ENCODE measurements at regions not wholly inside any gene's neighbourhood (a gene's known extent, or its start where the extent isn't known, plus 50 kb on each side); places are given as distances from the start of the nearest gene placed in this dataset.

- DNase-seq (ENCODE audit: low read depth in 2 of 2, low spot score in 1 of 2), result no peak
Observed at GRCh38 chr13:73596382-73596781, 537.6 kb downstream of the KLF5 start.

GRCh38 chr13:73593199-73593765 lies 534.5 kb downstream of the KLF5 start:
- no peak for DNase-seq (ENCODE audit: low read depth in 2 of 2, low spot score in 1 of 2)

GRCh38 chr13:73591861-73592260 lies 533.1 kb downstream of the KLF5 start:
- DNase-seq (ENCODE audit: low read depth in 2 of 2, low spot score in 1 of 2), result no peak

- no peak for DNase-seq (ENCODE audit: low read depth in 2 of 2, low spot score in 1 of 2)
Observed at GRCh38 chr13:73590795-73591194, 532.0 kb downstream of the KLF5 start.

- DNase-seq (ENCODE audit: low read depth in 2 of 2, low spot score in 1 of 2), result no peak
Observed at GRCh38 chr13:73585236-73585635, 526.4 kb downstream of the KLF5 start.

- no peak for DNase-seq (ENCODE audit: low read depth in 2 of 2, low spot score in 1 of 2)
Observed at GRCh38 chr13:73583331-73583730, 524.5 kb downstream of the KLF5 start.

- no peak for DNase-seq (ENCODE audit: low read depth in 2 of 2, low spot score in 1 of 2)
Observed at GRCh38 chr13:73580513-73581267, 521.9 kb downstream of the KLF5 start.

- DNase-seq (ENCODE audit: low read depth in 2 of 2, low spot score in 1 of 2), result no peak
Observed at GRCh38 chr13:73579574-73580274, 520.9 kb downstream of the KLF5 start.

- no peak for DNase-seq (ENCODE audit: low read depth in 2 of 2, low spot score in 1 of 2)
Observed at GRCh38 chr13:73578251-73578875, 519.6 kb downstream of the KLF5 start.

- DNase-seq (ENCODE audit: low read depth in 2 of 2, low spot score in 1 of 2), result no peak
Observed at GRCh38 chr13:73576291-73576690, 517.5 kb downstream of the KLF5 start.

GRCh38 chr13:73572824-73573223 lies 514.0 kb downstream of the KLF5 start:
- DNase-seq (ENCODE audit: low read depth in 2 of 2, low spot score in 1 of 2), result no peak

- no peak for DNase-seq (ENCODE audit: low read depth in 2 of 2, low spot score in 1 of 2)
Observed at GRCh38 chr13:73571376-73571775, 512.6 kb downstream of the KLF5 start.

- no peak for DNase-seq (ENCODE audit: low read depth in 2 of 2, low spot score in 1 of 2)
Observed at GRCh38 chr13:73556902-73557301, 498.1 kb downstream of the KLF5 start.

- DNase-seq (ENCODE audit: low read depth in 2 of 2, low spot score in 1 of 2), result no peak
Observed at GRCh38 chr13:73556128-73556527, 497.3 kb downstream of the KLF5 start.

- no peak for DNase-seq (ENCODE audit: low read depth in 2 of 2, low spot score in 1 of 2)
Observed at GRCh38 chr13:73551736-73552135, 492.9 kb downstream of the KLF5 start.

- no peak for DNase-seq (ENCODE audit: low read depth in 2 of 2, low spot score in 1 of 2)
Observed at GRCh38 chr13:73549717-73550116, 490.9 kb downstream of the KLF5 start.

GRCh38 chr13:73548449-73548848 lies 489.6 kb downstream of the KLF5 start:
- DNase-seq (ENCODE audit: low read depth in 2 of 2, low spot score in 1 of 2), result no peak

GRCh38 chr13:73547239-73547638 lies 488.4 kb downstream of the KLF5 start:
- no peak for DNase-seq (ENCODE audit: low read depth in 2 of 2, low spot score in 1 of 2)

GRCh38 chr13:73544175-73544574 lies 485.4 kb downstream of the KLF5 start:
- no peak for DNase-seq (ENCODE audit: low read depth in 2 of 2, low spot score in 1 of 2)

GRCh38 chr13:73542446-73542845 lies 483.6 kb downstream of the KLF5 start:
- no peak for DNase-seq (ENCODE audit: low read depth in 2 of 2, low spot score in 1 of 2)

- no peak for DNase-seq (ENCODE audit: low read depth in 2 of 2, low spot score in 1 of 2)
Observed at GRCh38 chr13:73536865-73537264, 478.1 kb downstream of the KLF5 start.

GRCh38 chr13:73535341-73535740 lies 476.5 kb downstream of the KLF5 start:
- DNase-seq (ENCODE audit: low read depth in 2 of 2, low spot score in 1 of 2), result no peak

Measured in stimulated activated CD8-positive, alpha-beta memory T cell treated with anti-CD3 and anti-CD28 coated beads, Interleukin-4, amount 100 ng/mL, for 4 hours (primary cell).